Parathyroid adenoma (tissue), 2 donors: ENCODE measurements at regions not wholly inside any gene's neighbourhood (a gene's known extent, or its start where the extent isn't known, plus 50 kb on each side); places are given as distances from the start of the nearest gene placed in this dataset.

Source experiments
- H2AFZ ChIP-seq: fragments of 300-600 bp; sonication (generic); one replicate; pipeline ENCODE4 v1.7.0; 2017; ENCODE audit warnings: antibody characterized with exemption, mild to moderate bottlenecking
- H3K27ac ChIP-seq: fragments of 300-600 bp; sonication (generic); one replicate; pipeline ENCODE4 v1.7.0; 2017
- H3K27me3 ChIP-seq: fragments of 300-600 bp; sonication (generic); one replicate; pipeline ENCODE4 v1.7.0; 2017; ENCODE audit warnings: low read length; ENCODE audit not compliant: control insufficient read depth, insufficient read depth
- H3K36me3 ChIP-seq: fragments of 300-600 bp; sonication (generic); one replicate; pipeline ENCODE4 v1.7.0; 2017; ENCODE audit warnings: low read length; ENCODE audit not compliant: control insufficient read depth, insufficient read depth
- H3K4me1 ChIP-seq: fragments of 300-600 bp; sonication (generic); one replicate; pipeline ENCODE4 v1.7.0; 2017; ENCODE audit warnings: control low read depth
- H3K4me2 ChIP-seq: fragments of 300-600 bp; sonication (generic); one replicate; pipeline ENCODE4 v1.7.0; 2017; ENCODE audit warnings: low read length
- H3K4me3 ChIP-seq: fragments of 300-600 bp; sonication (generic); one replicate; pipeline ENCODE4 v1.7.0; 2017; ENCODE audit warnings: low read depth, low read length
- H3K79me2 ChIP-seq: fragments of 300-600 bp; sonication (generic); one replicate; pipeline ENCODE4 v1.7.0; 2017; ENCODE audit warnings: control low read depth
- H3K9ac ChIP-seq: fragments of 300-600 bp; sonication (generic); one replicate; pipeline ENCODE4 v1.7.0; 2017; ENCODE audit warnings: mild to moderate bottlenecking
- H3K9me3 ChIP-seq: fragments of 300-600 bp; sonication (generic); one replicate; pipeline ENCODE4 v1.7.0; 2017; ENCODE audit warnings: low read length; ENCODE audit not compliant: control insufficient read depth
- TF ChIP-seq, protein P1 (sequence below): fragments of 300-600 bp; sonication (generic); IDR thresholded peaks from one replicate; pipeline ENCODE4 v1.7.0; 2017; ENCODE audit warnings: antibody characterized with exemption, mild to moderate bottlenecking
- donor health status: primary hyperparathyroidism.

DNA sequence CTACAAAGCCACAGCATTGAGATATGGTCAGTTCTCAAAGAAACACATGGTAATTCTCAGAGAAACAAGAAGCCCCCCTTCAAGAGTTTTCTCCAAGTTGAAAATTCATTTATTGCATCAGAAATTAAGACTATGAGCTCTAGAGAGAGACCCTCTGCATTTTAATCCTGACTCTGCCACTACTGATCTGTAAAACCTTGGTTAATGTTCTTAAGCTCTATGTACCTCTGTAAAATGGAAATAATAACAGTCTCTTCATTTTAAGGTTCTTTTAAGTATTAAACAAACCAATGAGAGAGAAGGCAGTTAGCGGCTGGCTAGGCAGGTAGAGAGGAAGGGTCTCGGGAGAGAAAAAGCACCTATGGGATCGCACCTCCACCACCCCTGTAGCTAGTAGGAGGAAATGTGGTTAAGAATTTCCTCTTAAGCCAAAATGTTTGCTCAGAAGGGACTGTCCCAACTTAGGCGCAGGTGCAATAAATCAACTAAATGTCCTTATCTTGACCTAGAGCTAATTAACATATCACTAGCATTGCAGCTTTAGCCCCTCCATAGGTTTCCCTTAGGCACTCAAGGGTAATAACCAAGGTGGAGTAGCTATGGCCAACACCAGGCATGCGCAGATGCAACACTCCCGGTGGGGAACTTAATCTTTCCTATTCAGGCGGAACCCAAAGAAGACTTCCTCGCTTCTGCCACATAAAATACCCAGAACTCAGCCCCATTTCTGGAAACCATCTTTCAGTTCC lies 1685.4 kb downstream of the MRPL39 start:
- Histone ChIP-seq H3K79me2 (no peaks in the 10 kb centered on the region), H3K4me1 (no peaks in the 10 kb centered on the region), H3K9me3 (no peaks in the 10 kb centered on the region), H2AFZ (no peak overlapping the region), H3K36me3 (no peaks in the 10 kb centered on the region), H3K9ac (no peak overlapping the region), H3K4me3 (no peak overlapping the region), H3K27me3 (no peaks in the 10 kb centered on the region), H3K27ac (no peak overlapping the region), H3K4me2 (no peak overlapping the region)
- TF ChIP-seq, protein P1, sequence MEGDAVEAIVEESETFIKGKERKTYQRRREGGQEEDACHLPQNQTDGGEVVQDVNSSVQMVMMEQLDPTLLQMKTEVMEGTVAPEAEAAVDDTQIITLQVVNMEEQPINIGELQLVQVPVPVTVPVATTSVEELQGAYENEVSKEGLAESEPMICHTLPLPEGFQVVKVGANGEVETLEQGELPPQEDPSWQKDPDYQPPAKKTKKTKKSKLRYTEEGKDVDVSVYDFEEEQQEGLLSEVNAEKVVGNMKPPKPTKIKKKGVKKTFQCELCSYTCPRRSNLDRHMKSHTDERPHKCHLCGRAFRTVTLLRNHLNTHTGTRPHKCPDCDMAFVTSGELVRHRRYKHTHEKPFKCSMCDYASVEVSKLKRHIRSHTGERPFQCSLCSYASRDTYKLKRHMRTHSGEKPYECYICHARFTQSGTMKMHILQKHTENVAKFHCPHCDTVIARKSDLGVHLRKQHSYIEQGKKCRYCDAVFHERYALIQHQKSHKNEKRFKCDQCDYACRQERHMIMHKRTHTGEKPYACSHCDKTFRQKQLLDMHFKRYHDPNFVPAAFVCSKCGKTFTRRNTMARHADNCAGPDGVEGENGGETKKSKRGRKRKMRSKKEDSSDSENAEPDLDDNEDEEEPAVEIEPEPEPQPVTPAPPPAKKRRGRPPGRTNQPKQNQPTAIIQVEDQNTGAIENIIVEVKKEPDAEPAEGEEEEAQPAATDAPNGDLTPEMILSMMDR = no peak

DNA sequence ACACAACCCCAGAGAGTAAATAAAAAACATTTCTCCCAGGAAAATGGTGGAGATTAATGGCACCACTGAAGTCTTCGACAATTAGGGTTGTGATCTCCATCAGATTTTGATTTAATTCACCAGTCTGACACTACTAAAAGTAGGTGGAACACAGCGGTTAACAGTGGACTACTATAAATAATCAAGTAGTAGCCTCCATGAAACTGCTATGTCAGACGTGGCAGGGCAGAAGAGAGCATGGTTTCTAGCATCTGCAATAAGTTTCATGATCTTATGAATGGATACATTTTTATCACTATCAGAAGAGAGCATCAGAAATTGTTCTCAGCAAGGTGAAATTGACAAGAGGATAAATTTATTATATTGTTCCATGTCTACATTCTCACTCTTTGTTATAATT lies 1706.6 kb downstream of the MRPL39 start:
- H3K27ac ChIP-seq = no peak overlapping the region

DNA sequence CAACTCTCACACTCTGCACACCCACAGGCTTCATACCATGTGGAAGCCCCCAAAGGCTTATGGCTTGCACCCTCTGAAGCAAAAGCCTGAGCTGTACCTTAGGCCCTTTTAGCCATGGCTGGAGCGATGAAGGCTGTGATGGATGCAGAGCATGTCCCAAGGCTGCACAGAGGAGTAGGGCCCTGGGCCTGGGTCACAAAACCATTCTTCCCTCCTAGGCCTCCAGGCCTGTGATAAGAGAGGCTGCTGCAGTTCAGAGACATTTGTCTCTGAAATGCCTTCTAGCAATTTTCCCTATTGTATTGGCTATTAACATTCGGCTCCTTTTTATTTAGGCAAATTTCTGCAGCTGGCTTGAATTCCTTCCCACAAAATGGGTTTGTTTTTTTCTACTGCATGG lies 1707.7 kb downstream of the MRPL39 start:
- Histone ChIP-seq H3K36me3 (no peaks in the 10 kb centered on the region), H3K4me2 (no peak overlapping the region), H2AFZ (no peak overlapping the region), H3K4me3 (no peak overlapping the region), H3K9ac (no peak overlapping the region), H3K79me2 (no peaks in the 10 kb centered on the region), H3K27me3 (no peaks in the 10 kb centered on the region), H3K4me1 (no peaks in the 10 kb centered on the region), H3K9me3 (no peaks in the 10 kb centered on the region), H3K27ac (no peak overlapping the region)
- TF ChIP-seq, protein P1 = no peak

More for the DNA sequence above, 1706.6 kb downstream of the MRPL39 start:
- H3K79me2 ChIP-seq = no peaks in the 10 kb centered on the region
- H3K9me3 ChIP-seq = no peaks in the 10 kb centered on the region
- no peak overlapping the region for H3K4me2 ChIP-seq
- H3K27me3 ChIP-seq = no peaks in the 10 kb centered on the region
- H3K36me3 ChIP-seq = no peaks in the 10 kb centered on the region
- H3K4me3 ChIP-seq = no peak overlapping the region
- no peak overlapping the region for H3K9ac ChIP-seq
- no peak overlapping the region for H2AFZ ChIP-seq
- no peaks in the 10 kb centered on the region for H3K4me1 ChIP-seq
- TF ChIP-seq, protein P1 = no peak

DNA sequence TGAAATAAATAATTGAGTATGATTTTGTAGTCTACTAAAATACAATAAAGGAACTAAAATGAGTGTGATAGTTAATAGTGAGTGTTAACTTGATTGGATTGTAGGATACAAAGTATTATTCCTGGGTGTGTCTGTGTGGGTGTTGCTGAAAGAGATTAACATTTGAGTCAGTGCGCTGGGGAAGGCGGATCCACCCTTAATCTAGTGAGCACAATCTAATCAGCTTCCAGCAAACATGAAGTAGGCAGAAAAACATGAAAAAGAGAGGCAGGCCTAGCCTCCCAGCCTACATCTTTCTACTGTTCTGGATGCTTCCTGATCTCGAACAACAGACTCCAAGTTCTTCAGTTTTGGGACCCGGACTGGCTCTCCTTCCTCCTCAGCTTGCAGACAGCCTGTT lies 1716.6 kb downstream of the MRPL39 start:
- Histone ChIP-seq H3K79me2 (no peaks in the 10 kb centered on the region), H3K9me3 (no peaks in the 10 kb centered on the region), H3K4me2 (no peak overlapping the region), H3K36me3 (no peaks in the 10 kb centered on the region), H2AFZ (no peak overlapping the region), H3K27ac (no peak overlapping the region), H3K27me3 (no peaks in the 10 kb centered on the region), H3K4me3 (no peak overlapping the region), H3K4me1 (no peaks in the 10 kb centered on the region), H3K9ac (no peak overlapping the region)
- TF ChIP-seq, protein P1 = no peak

DNA sequence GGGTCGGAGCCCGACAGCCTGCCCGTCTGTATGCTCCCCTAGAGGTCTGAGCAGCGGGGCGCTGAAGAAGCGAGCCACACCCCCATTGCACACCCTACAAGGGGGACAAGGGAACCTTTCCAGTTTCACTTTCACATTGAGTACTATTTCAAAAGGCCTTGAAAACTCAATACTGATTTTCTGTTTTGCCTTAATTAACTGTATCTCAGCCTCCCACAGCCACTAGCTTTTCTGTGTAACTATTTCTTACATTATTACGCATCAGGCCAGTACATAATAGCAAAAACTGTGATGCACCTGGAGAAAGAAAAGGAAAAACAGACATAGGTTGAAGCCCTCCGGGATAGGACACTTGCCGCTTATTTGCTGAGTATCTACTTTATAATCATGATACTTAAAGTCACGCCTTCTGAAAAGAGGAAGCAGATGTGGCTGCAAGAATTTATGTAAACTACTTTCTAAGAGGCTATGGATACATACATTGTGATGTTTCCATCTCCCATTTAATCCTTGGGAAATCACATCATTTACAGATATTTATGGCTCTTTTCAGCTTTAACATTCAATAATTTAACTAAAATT lies 1719.5 kb downstream of the MRPL39 start:
- Histone ChIP-seq H3K79me2 (no peaks in the 10 kb centered on the region), H3K4me1 (no peaks in the 10 kb centered on the region), H3K27me3 (no peaks in the 10 kb centered on the region), H3K4me2 (no peak overlapping the region), H3K36me3 (no peaks in the 10 kb centered on the region), H2AFZ (no peak overlapping the region), H3K9me3 (no peaks in the 10 kb centered on the region), H3K4me3 (no peak overlapping the region), H3K27ac (no peak overlapping the region), H3K9ac (no peak overlapping the region)
- TF ChIP-seq, protein P1 = no peak
